ENCODE measurements at regions not wholly inside any gene's neighbourhood (a gene's known extent, or its start where the extent isn't known, plus 50 kb on each side); places are given as distances from the start of the nearest gene placed in this dataset.
"Not testable (repeated sequence)": the region's sequence is repeated elsewhere in the genome, so short reads cannot be mapped to it uniquely, and the experiment has no call there.

DNA sequence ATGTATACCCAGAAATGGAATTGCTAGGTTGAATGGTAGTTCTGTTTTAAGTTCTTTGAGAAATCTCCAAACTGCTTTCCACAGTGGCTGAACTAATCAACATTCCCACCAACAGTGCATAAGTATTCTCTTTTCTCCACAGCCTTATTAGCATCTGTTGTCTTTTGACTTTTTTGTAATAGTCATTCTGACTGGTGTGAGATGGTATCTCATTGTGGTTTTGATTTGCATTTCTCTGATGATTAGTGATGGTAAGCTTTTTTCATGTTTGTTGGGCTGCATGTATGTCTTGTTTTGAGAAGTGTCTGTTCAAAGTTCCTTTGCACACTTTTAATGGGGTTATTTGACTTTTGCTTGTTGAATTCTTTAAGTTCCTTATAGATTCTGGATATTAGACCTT is 52.4 kb upstream of the EHHADH start:
- not testable (repeated sequence) for DNase-seq (ENCODE audit: low read depth, low spot score)

DNA sequence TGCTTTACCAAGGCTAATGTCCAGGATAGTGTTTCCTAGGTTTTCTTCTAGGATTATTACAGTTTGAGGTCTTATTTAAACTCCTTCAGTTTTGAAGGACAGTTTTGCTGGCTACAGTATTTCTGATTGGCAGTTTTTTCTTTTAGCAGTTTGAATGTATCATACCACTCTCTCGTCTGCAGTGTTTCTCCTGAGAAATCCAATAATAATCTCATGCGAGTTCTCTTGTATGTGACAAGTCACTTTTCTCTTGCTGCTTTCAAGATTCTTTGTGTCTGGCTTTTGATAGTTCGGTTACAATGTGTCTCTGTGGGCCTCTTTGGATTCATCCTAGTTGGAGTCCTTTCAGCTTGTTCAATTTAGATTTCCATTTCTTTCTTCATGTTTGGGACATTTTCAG is 53.0 kb upstream of the EHHADH start:
- DNase-seq (ENCODE audit: low read depth, low spot score), result no peak

DNA sequence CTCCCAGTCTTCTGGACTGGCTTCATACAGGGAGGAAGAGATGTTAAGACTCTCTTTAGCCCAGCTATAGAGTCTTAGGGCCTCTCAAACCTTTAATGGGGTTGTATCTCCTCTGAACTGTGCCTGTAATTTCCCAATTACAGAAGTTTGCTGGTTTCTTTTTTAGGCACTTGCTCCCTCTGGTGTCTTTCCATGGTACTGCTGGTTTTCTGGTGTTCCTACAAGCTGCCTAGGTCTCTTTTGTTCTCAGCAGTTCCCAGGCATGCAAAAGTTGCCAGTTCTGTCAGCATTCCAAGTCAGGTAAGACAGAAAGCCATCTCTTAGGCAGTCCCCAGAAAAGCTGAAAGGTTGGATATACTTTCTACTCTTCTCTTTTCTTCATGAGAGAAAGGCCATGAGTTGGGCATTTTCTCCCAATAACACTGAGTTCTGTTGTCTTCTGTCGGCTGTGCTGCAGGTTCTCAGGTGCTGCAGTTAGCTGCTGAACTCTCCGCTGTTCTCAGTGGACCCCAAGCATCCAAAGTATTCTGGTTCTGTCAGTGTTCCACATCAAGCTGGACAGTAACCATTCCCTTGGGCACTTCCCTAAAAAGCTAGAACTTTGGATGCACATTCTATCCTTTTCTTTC is 54.4 kb upstream of the EHHADH start:
- DNase-seq (ENCODE audit: low read depth, low spot score), result peak; percentile 15

DNA sequence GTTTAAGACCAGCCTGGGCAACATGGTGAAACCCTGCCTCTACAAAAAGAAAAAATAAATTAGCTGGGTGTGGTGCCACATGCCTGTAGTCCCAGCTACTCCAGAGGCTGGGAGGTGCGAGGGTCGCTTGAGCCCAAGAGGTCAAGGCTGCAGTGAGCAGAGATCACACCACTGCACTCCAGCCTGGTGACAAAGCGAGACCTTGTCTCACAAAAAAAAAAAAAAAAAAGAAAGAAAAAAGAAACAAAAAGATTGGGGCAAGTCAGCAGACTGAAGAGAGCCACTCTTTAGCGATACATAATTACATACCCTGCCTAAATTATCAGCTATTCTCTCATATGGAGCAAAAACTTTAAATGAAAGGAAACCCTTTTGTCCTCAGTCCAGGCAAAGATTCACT is 53.6 kb upstream of the MAP3K13 start:
- DNase-seq (ENCODE audit: low read depth, low spot score), result no peak

DNA sequence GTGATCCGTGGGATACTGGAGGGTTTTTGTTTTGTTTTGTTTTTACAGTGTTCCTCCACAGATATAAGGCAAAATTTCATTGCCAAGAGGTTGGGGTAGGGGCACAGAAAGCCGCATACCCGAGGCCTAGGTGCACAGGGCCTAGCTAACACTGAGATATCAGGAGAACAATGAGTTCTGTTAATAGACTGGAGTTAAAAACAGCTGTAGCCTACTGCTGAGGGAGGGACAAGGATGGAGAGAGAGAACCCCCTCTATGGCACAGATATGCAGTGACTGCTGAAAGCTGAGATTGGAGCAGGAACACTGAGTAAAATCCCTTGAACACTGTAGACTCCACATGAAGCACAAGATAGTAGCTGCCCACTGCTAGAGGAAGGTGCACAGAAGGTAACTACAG is 53.1 kb upstream of the MAP3K13 start:
- no peak for DNase-seq (ENCODE audit: low read depth, low spot score)

DNA sequence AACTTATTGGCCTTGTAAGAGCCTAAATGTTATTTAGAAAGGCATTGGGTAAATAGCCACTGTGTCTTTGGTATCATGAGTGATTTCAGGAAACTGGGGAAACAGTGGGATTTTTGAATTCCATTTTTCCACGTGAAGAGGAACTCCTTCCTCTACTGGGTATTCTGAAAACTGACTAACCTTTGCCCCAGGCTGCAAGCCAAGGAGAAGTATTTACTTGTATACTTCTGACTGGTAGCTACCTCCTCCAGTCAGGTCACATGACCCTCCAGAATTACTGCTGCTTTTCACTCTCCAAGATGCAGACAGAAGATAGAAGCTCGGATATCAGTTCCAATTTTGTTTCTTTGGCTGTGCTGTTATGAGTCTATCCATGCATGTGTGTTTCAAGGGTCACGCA is 50.9 kb upstream of the MAP3K13 start:
- DNase-seq (ENCODE audit: low read depth, low spot score), result no peak

Data from smooth muscle cell of the brain vasculature (primary cell).